ENCODE measurements at regions not wholly inside any gene's neighbourhood (a gene's known extent, or its start where the extent isn't known, plus 50 kb on each side); places are given as distances from the start of the nearest gene placed in this dataset.
A peak's percentile ranks its signal among the peaks of the same experiment; 100 is the strongest.

- H3K9me3 ChIP-seq (ENCODE audit: control insufficient read depth, low read depth, low read length) = no peaks in the 10 kb centered on the region
- no peak overlapping the region for H3K56ac ChIP-seq (ENCODE audit: insufficient read length, low read depth, low read length)
- H2BK20ac ChIP-seq (ENCODE audit: low read depth, low read length, poor library complexity, severe bottlenecking) = no peak overlapping the region
- no peaks in the 10 kb centered on the region for H4K20me1 ChIP-seq (ENCODE audit: control insufficient read depth, insufficient read depth, insufficient read length)
- no peak overlapping the region for H3T11ph ChIP-seq (ENCODE audit: low read length)
- H3K4ac ChIP-seq (ENCODE audit: low read depth, low read length) = no peak overlapping the region
- no peak overlapping the region for H3K14ac ChIP-seq (ENCODE audit: insufficient read depth, low read length)
- no peaks in the 10 kb centered on the region for H3K23me2 ChIP-seq (ENCODE audit: insufficient read length, low read depth, low read length, poor library complexity, severe bottlenecking)
- no peak overlapping the region for H3K23ac ChIP-seq (ENCODE audit: insufficient read length, low read depth, low read length)
- no peak for TF ChIP-seq CTCF (conservative IDR thresholded peaks at IDR 0.05)
- H3K79me2 ChIP-seq (ENCODE audit: insufficient read depth, low read length) = no peaks in the 10 kb centered on the region
- no peak overlapping the region for H2BK12ac ChIP-seq (ENCODE audit: insufficient read length, low read depth, low read length)
- no peaks in the 10 kb centered on the region; a peak in 1 of 7 replicates for H3K36me3 Mint-ChIP-seq (ENCODE audit: insufficient read depth in 1 of 3, low read depth in 3 of 3)
- H3K27me3 Mint-ChIP-seq (ENCODE audit: low read depth) = no peaks in the 10 kb centered on the region
- no peak overlapping the region for H2AFZ ChIP-seq (ENCODE audit: low read length)
- no peaks in the 10 kb centered on the region for H3K27me3 ChIP-seq (ENCODE audit: insufficient read depth, low read length)
- DNase-seq = peak; percentile 26
- no peak overlapping the region for H3K4me2 ChIP-seq (ENCODE audit: insufficient read depth, insufficient read length, low read length)
- no peak overlapping the region for H3K27ac ChIP-seq (ENCODE audit: insufficient read length, low read depth, low read length)
- H4K5ac ChIP-seq (ENCODE audit: insufficient read length, low read depth, low read length) = no peak overlapping the region
- no peak overlapping the region for H2AK5ac ChIP-seq (ENCODE audit: insufficient read length, low read length)
- peaks cover 0 to 4% of the 10 kb centered on the region in 2 experiments; a peak in 3 of 5 replicates for H3K9me3 Mint-ChIP-seq
- H3K27ac Mint-ChIP-seq = peak overlapping the region in 1 of 3 experiments; percentile 76; a peak in 1 of 7 replicates
- no peak overlapping the region for H2BK15ac ChIP-seq (ENCODE audit: low read depth, low read length)
- no peak overlapping the region for H2BK120ac ChIP-seq (ENCODE audit: low read depth, low read length, poor library complexity, severe bottlenecking)
- H3K18ac ChIP-seq (ENCODE audit: insufficient read length, low read depth, low read length) = no peak overlapping the region
- no CpG with 5 or more reads among the region's 7 CpGs for WGBS (ENCODE audit: extremely low coverage, insufficient read length, low lambda C conversion rate)
- no peak overlapping the region for H4K8ac ChIP-seq (replicated peaks; ENCODE audit: insufficient read length, low read depth, low read length)
- H4K91ac ChIP-seq (ENCODE audit: insufficient read length, low read depth, low read length) = no peak overlapping the region
- peaks cover 3% of the 10 kb centered on the region in 2 experiments; a peak in 2 of 4 replicates for H3K4me1 Mint-ChIP-seq
- no peaks in the 10 kb centered on the region for H3K79me1 ChIP-seq (ENCODE audit: insufficient read depth, low read depth, low read length, poor library complexity, severe bottlenecking)
- H3K4me3 Mint-ChIP-seq = no peak overlapping the region
- no peak overlapping the region for H3K9ac ChIP-seq (ENCODE audit: extremely low read depth, insufficient read length, low read length)
- no peak overlapping the region for H2BK5ac ChIP-seq (ENCODE audit: insufficient read length, low read length)
- no peaks in the 10 kb centered on the region for H3K4me1 ChIP-seq (ENCODE audit: insufficient read depth, low read length)
Measured at GRCh38 chr9:81292056-81292805, 397.1 kb downstream of the TLE1 start.

All from H9 (cell line).